ENCODE measurements at regions not wholly inside any gene's neighbourhood (a gene's known extent, or its start where the extent isn't known, plus 50 kb on each side); places are given as distances from the start of the nearest gene placed in this dataset.

GRCh38 chr10:108709927-108710722 lies 1213.2 kb downstream of the XPNPEP1 start:
- H2BK15ac ChIP-seq (ENCODE audit: low read length) = no peak overlapping the region
- no peak overlapping the region for H2BK12ac ChIP-seq (ENCODE audit: low read depth, low read length)
- FAIRE-seq (no peak), DNase-seq (ENCODE audit: low read depth in 1 of 2, low spot score in 2 of 2) (no peak)
- no peak overlapping the region for H3K4me3 ChIP-seq (ENCODE audit: extremely low read depth in 1 of 4, insufficient read depth in 2 of 4, low read depth in 3 of 4, low read length in 4 of 4)
- no peak overlapping the region for H3K27ac ChIP-seq (ENCODE audit: low read depth, low read length)
- no peak overlapping the region for H2BK20ac ChIP-seq (ENCODE audit: low read length)
- no peaks in the 10 kb centered on the region for H3K79me2 ChIP-seq (ENCODE audit: control insufficient read depth in 1 of 2, insufficient read depth in 2 of 2, low read length in 2 of 2)
- CTCF ChIA-PET (ENCODE audit: partially characterized antibody) = no interaction called here
- H4K20me1 ChIP-seq (replicated peaks in 1 of 2; ENCODE audit: control insufficient read depth in 1 of 2, insufficient read depth in 2 of 2, low read length in 2 of 2) = no peaks in the 10 kb centered on the region
- H4K5ac ChIP-seq (ENCODE audit: insufficient read length, low read depth, low read length) = no peak overlapping the region
- H3K14ac ChIP-seq (ENCODE audit: insufficient read length) = no peak overlapping the region
- H3K36me3 ChIP-seq (ENCODE audit: control insufficient read depth in 2 of 4, insufficient read depth in 4 of 4, low read length in 3 of 4) = no peaks in the 10 kb centered on the region; a peak in 1 of 8 replicates
- H3K18ac ChIP-seq (ENCODE audit: extremely low read depth, low read length) = no peak overlapping the region
- 93% methylated on average over 5 of the region's 5 CpGs; no CpG with 5 or more reads in 1 of the 2 experiments for WGBS, 2 experiments (ENCODE audit: extremely low coverage in 1 of 2, insufficient coverage in 1 of 2, insufficient read length in 1 of 2, insufficient replicate concordance in 2 of 2, low coverage in 1 of 2, low lambda C conversion rate in 2 of 2, missing lambda C conversion rate in 1 of 2)
- H3K23me2 ChIP-seq (ENCODE audit: low read depth, low read length) = no peaks in the 10 kb centered on the region
- H2AK5ac ChIP-seq (ENCODE audit: low read depth, low read length) = no peak overlapping the region
- H2AFZ ChIP-seq (ENCODE audit: low read length) = no peak overlapping the region
- no peak overlapping the region for H3K9ac ChIP-seq (replicated peaks in 1 of 4; ENCODE audit: extremely low read depth in 1 of 4, low read depth in 3 of 4, low read length in 3 of 4)
- no peaks in the 10 kb centered on the region for H3K27me3 ChIP-seq (replicated peaks in 1 of 4; ENCODE audit: control insufficient read depth in 3 of 4, extremely low read depth in 1 of 4, insufficient read depth in 3 of 4, low read length in 3 of 4)
- no peak overlapping the region for H3K4ac ChIP-seq (replicated peaks; ENCODE audit: insufficient read length, low read depth, low read length)
- no peak overlapping the region for H4K8ac ChIP-seq (ENCODE audit: extremely low read depth, insufficient read depth, low read length)
- no peak overlapping the region for H2BK5ac ChIP-seq (ENCODE audit: low read depth, low read length)
- no peaks in the 10 kb centered on the region for H3K4me1 ChIP-seq (replicated peaks in 1 of 4; ENCODE audit: control insufficient read depth in 3 of 4, insufficient read depth in 4 of 4, low read length in 3 of 4)
- H3K56ac ChIP-seq (replicated peaks; ENCODE audit: insufficient read length, low read depth, low read length) = no peak overlapping the region
- H2BK120ac ChIP-seq (replicated peaks; ENCODE audit: low read depth, low read length) = no peak overlapping the region
- no peaks in the 10 kb centered on the region for H3K79me1 ChIP-seq (ENCODE audit: low read depth, low read length)
- no peak overlapping the region for H3K23ac ChIP-seq (ENCODE audit: insufficient read length)
- H3K4me2 ChIP-seq (ENCODE audit: insufficient read depth in 1 of 2, low read depth in 2 of 2, low read length in 2 of 2) = no peak overlapping the region
- H4K91ac ChIP-seq (replicated peaks; ENCODE audit: insufficient read length, low read length) = no peak overlapping the region
- H3K9me3 ChIP-seq (ENCODE audit: insufficient read depth in 2 of 2, low read depth in 1 of 2, low read length in 1 of 2) = peaks cover 6 to 14% of the 10 kb centered on the region in 2 experiments
- POLR2A ChIA-PET (ENCODE audit: partially characterized antibody) = no interaction called here
- TF ChIP-seq NANOG (IDR thresholded peaks at IDR 0.05; ENCODE audit: insufficient read depth, low read depth, low read length, poor library complexity, severe bottlenecking) (no peak), EGR1 (IDR thresholded peaks at IDR 0.05; ENCODE audit: borderline replicate concordance, low read depth, low read length) (no peak), PHF8 (conservative IDR thresholded peaks at IDR 0.05; ENCODE audit: low read depth, low read length) (no peak), EP300 (IDR thresholded peaks at IDR 0.05; ENCODE audit: borderline replicate concordance in 1 of 2, low read depth in 2 of 2, low read length in 2 of 2) (no peak), BCL11A (IDR thresholded peaks at IDR 0.05; ENCODE audit: low read depth in 2 of 2, low read length in 2 of 2) (no peak), RNF2 (IDR thresholded peaks at IDR 0.05; ENCODE audit: borderline replicate concordance, low read depth, low read length, missing control alignments, poor library complexity, severe bottlenecking) (no peak), SRF (IDR thresholded peaks at IDR 0.05; ENCODE audit: low read depth, low read length) (no peak), KDM5A (IDR thresholded peaks at IDR 0.05; ENCODE audit: low read length) (no peak), MAX (IDR thresholded peaks at IDR 0.05) (no peak), POU5F1 (IDR thresholded peaks at IDR 0.05; ENCODE audit: low read depth, low read length) (no peak), CEBPB (IDR thresholded peaks at IDR 0.05; ENCODE audit: low read depth, low read length) (no peak)
